ENCODE measurements at regions not wholly inside any gene's neighbourhood (a gene's known extent, or its start where the extent isn't known, plus 50 kb on each side); places are given as distances from the start of the nearest gene placed in this dataset.

GRCh38 chr6:21886542-21887151, 293.1 kb downstream of the SOX4 start:
- Histone ChIP-seq H3K4me2 (peak overlapping the region; percentile 73), H3K4me3 (peak overlapping the region; percentile 11; the same call in 2 of the 3 replicates), H3K9me3 (peaks cover 20% of the 10 kb centered on the region; the same call in 2 of the 3 replicates), H3K27ac (peak overlapping the region; percentile 93 to 99), H3K4me1 (peaks cover 44% of the 10 kb centered on the region)
- ChIA-PET CTCF (interaction anchor here (1.0 to 1.1 kb wide), 2 partner anchors 287 to 298 kb away, joined by 3 read pairs; no protein-coding TSS in a partner anchor), POLR2A (interaction anchor here (0.6 to 4.1 kb wide), 14 partner anchors 11 to 941 kb away, joined by 3 to 36 read pairs (median 6); partner anchors contain the start of gene SOX4)
- no peak for TF ChIP-seq ZFP36 (IDR thresholded peaks at IDR 0.05; ENCODE audit: borderline replicate concordance, partially characterized antibody)
- no peak for TF ChIP-seq NFE2L2 (conservative IDR thresholded peaks at IDR 0.05; ENCODE audit: low read length)
- TF ChIP-seq RAD21 (conservative IDR thresholded peaks at IDR 0.05 in 1 of 2, IDR thresholded peaks at IDR 0.05 in 1 of 2) = peak in 1 of 2 experiments; percentile 8; a peak in 1 of 5 replicates
- no peak for TF ChIP-seq RCOR1 (IDR thresholded peaks at IDR 0.05; ENCODE audit: low read depth, low read length)
- FAIRE-seq = no peak
- peak; percentile 71 to 74 for ATAC-seq
- 7% methylated on average over 3 of the region's 3 CpGs for WGBS (ENCODE audit: missing lambda C conversion rate)
- DNase-seq (ENCODE audit: low read depth in 1 of 2, low spot score in 1 of 2) = peak; percentile 17 to 53

GRCh38 chr6:21887231-21888185, 294.0 kb downstream of the SOX4 start:
- H3K27ac ChIP-seq = peak overlapping the region; percentile 93 to 99

GRCh38 chr6:21891080-21891479, 297.5 kb downstream of the SOX4 start:
- POLR2A ChIA-PET = no interaction called here
- FAIRE-seq = no peak

More at GRCh38 chr6:21887231-21888185, 294.0 kb downstream of the SOX4 start:
- peaks cover 20% of the 10 kb centered on the region; the same call in 2 of the 3 replicates for H3K9me3 ChIP-seq
- ChIA-PET CTCF (interaction anchor here (1.0 to 1.1 kb wide), 2 partner anchors 288 to 299 kb away, joined by 3 read pairs; no protein-coding TSS in a partner anchor), POLR2A (interaction anchor here (0.5 to 4.1 kb wide), 14 partner anchors 10 to 940 kb away, joined by 3 to 36 read pairs (median 4); partner anchors contain the start of gene SOX4)
- FAIRE-seq (no peak), ATAC-seq (peak; percentile 45 to 64; a peak in 5 of 6 replicates), DNase-seq (ENCODE audit: low read depth in 1 of 2, low spot score in 1 of 2) (peak; percentile 5 to 70)
- no peak for TF ChIP-seq NPAS2 (CRISPR knock-in tag; IDR thresholded peaks at IDR 0.05; ENCODE audit: borderline replicate concordance)
- peak in 1 of 2 experiments; percentile 55; a peak in 2 of 5 replicates for TF ChIP-seq JUN (IDR thresholded peaks at IDR 0.05)
- TF ChIP-seq JUNB (IDR thresholded peaks at IDR 0.05) = peak; percentile 45; the same call in 1 of the 2 replicates
- no peak for TF ChIP-seq KDM5A (IDR thresholded peaks at IDR 0.05)
- no peak for TF ChIP-seq BHLHE40 (IDR thresholded peaks at IDR 0.05; ENCODE audit: low read depth, low read length)
- TF ChIP-seq TFCP2L1 (CRISPR knock-in tag; IDR thresholded peaks at IDR 0.05) = no peak
- no peak for TF ChIP-seq CBX2 (IDR thresholded peaks at IDR 0.05; ENCODE audit: borderline replicate concordance, low read depth)
- no peak for TF ChIP-seq FOXS1 (CRISPR knock-in tag; IDR thresholded peaks at IDR 0.05)
- TF ChIP-seq POLR2AphosphoS2 (conservative IDR thresholded peaks at IDR 0.05; ENCODE audit: low read length) = no peak
- TF ChIP-seq FOSL2 (IDR thresholded peaks at IDR 0.05) = no peak
- TF ChIP-seq FOSL2 (CRISPR knock-in tag; IDR thresholded peaks at IDR 0.05) = 0 out of 2 replicates have a peak, but pooled peaks have one; percentile 40
- TF ChIP-seq CEBPB (IDR thresholded peaks at IDR 0.05) = peak in 1 of 2 experiments; percentile 38; a peak in 1 of 4 replicates
- peak in 1 of 2 experiments; percentile 75; a peak in 2 of 5 replicates for TF ChIP-seq EP300 (IDR thresholded peaks at IDR 0.05)
- TF ChIP-seq USF2 (IDR thresholded peaks at IDR 0.05) = 0 out of 2 replicates have a peak, but pooled peaks have one; percentile 36
- TF ChIP-seq HOXB13 (CRISPR knock-in tag; IDR thresholded peaks at IDR 0.05; ENCODE audit: low read depth) = 0 out of 2 replicates have a peak, but pooled peaks have one; percentile 39
- peak; percentile 72 for TF ChIP-seq GATA3 (IDR thresholded peaks at IDR 0.05; ENCODE audit: borderline replicate concordance)
- TF ChIP-seq TP53 (CRISPR knock-in tag; IDR thresholded peaks at IDR 0.05) = no peak
- TF ChIP-seq BCL3 (IDR thresholded peaks at IDR 0.05) = peak; percentile 56; the same call in 1 of the 3 replicates
- 7% methylated on average over 15 of the region's 15 CpGs for WGBS (ENCODE audit: missing lambda C conversion rate)
- peak overlapping the region; percentile 11; the same call in 2 of the 3 replicates for H3K4me3 ChIP-seq
- peak overlapping the region; percentile 73 for H3K4me2 ChIP-seq
- H3K4me1 ChIP-seq = peaks cover 44% of the 10 kb centered on the region

More at GRCh38 chr6:21891080-21891479, 297.5 kb downstream of the SOX4 start:
- no peak for TF ChIP-seq HOXB5 (CRISPR knock-in tag; IDR thresholded peaks at IDR 0.05)
- TF ChIP-seq GATA3 (IDR thresholded peaks at IDR 0.05; ENCODE audit: borderline replicate concordance) = no peak
- no peak for TF ChIP-seq CHD4 (IDR thresholded peaks at IDR 0.05; ENCODE audit: borderline replicate concordance)
- no peak for TF ChIP-seq E2F6 (IDR thresholded peaks at IDR 0.05; ENCODE audit: borderline replicate concordance, low read depth)
- no peak for TF ChIP-seq KDM5A (IDR thresholded peaks at IDR 0.05)
- no peak for TF ChIP-seq SMC3 (IDR thresholded peaks at IDR 0.05)
- TF ChIP-seq BCL3 (IDR thresholded peaks at IDR 0.05) = no peak
- TF ChIP-seq NR3C1 (IDR thresholded peaks at IDR 0.05) = no peak
- Histone ChIP-seq H3K9me3 (no peaks in the 10 kb centered on the region), H3K27ac (peak overlapping the region; percentile 3 to 32; a peak in 1 of 6 replicates), H3K4me1 (peaks cover 29% of the 10 kb centered on the region), H3K4me3 (no peak overlapping the region), H3K4me2 (no peak overlapping the region)
- no peak for DNase-seq (ENCODE audit: low read depth in 1 of 2, low spot score in 1 of 2)
- CTCF ChIA-PET = interaction anchor here (1.0 kb wide), 1 partner anchor 103 kb away, joined by 3 read pairs; no protein-coding TSS in a partner anchor
- WGBS (ENCODE audit: missing lambda C conversion rate) = 87% methylated on average over 3 of the region's 3 CpGs
- no peak for ATAC-seq

Data from A549 (cell line).